K562 (cell line): ENCODE measurements at regions not wholly inside any gene's neighbourhood (a gene's known extent, or its start where the extent isn't known, plus 50 kb on each side); places are given as distances from the start of the nearest gene placed in this dataset.

Experiments used
- ATAC-seq: fragments of 200-7000 bp; cut with Tn5 transposase; 3 replicates; pipeline ENCODE4 v1.9.1; 2020; ENCODE audit warnings: moderate library complexity
- BruUV-seq: library from RNA; stranded (reverse); fragments of 400-500 nt; replicated peaks from 2 replicates; lab custom pipeline; 2021; lab: Mats Ljungman, UMichigan
- CTCF ChIA-PET: fragments of 300-600 bp; formaldehyde crosslinking; extraction: SDS; loops from one replicate; lab custom pipeline; 2021; ENCODE audit warnings: low intra/inter-chr PET ratio; lab: Yijun Ruan, JAX
- POLR2A ChIA-PET: fragments of 300-600, 350-650 bp; sonication (Branson Sonifier 250); formaldehyde crosslinking; extraction: SDS; loops from one replicate; lab custom pipeline; 2021; ENCODE audit warnings: antibody characterized with exemption, inconsistent platforms; lab: Yijun Ruan, JAX
- DNase-seq, 4 experiments: peaks; one replicate each; pipeline versions ENCODE4 v3.0.0 to v3.0.0-alpha.2; 2011 to 2018; ENCODE audit warnings: low spot score in 3 of 4, mixed read lengths in 3 of 4; ENCODE audit errors: extremely low read depth in 1 of 4
- FAIRE-seq: peaks from 2 replicates; lab custom pipeline; 2011; peaks lifted over from hg19 to GRCh38; lab: Jason Lieb, UNC
- H2AFZ ChIP-seq: 2 replicates; pipeline ENCODE4 v1.6.0; 2011; ENCODE audit warnings: low read depth, low read length, control low read depth, inconsistent platforms
- H3K27ac ChIP-seq: fragments of 200-600 bp; 3 replicates; pipeline ENCODE4 v1.8.0; 2011; ENCODE audit warnings: low read depth, mild to moderate bottlenecking, control low read depth, inconsistent platforms, low read length, moderate library complexity, mixed read lengths; ENCODE audit errors: extremely low read depth
- H3K27me3 ChIP-seq, 2 experiments: fragments of 300-600 bp in 1 of 2; 2 replicates in 1 of 2; 3 replicates in 1 of 2; pipeline versions ENCODE4 v1.6.0 to v1.8.0; 2011; ENCODE audit warnings: inconsistent platforms in 2 of 2, low read length in 2 of 2, mild to moderate bottlenecking in 1 of 2, mixed read lengths in 1 of 2, moderate library complexity in 1 of 2; ENCODE audit not compliant: control insufficient read depth in 2 of 2, insufficient read depth in 2 of 2
- H3K36me3 ChIP-seq: fragments of 300-600 bp; 3 replicates; pipeline ENCODE4 v1.8.0; 2011; ENCODE audit warnings: mild to moderate bottlenecking, low read length, inconsistent platforms; ENCODE audit not compliant: control insufficient read depth, insufficient read depth
- H3K4me1 ChIP-seq, 2 experiments: fragments of 200-600 bp in 1 of 2; replicated peaks in 1 of 2; 2 replicates in 1 of 2; 3 replicates in 1 of 2; pipeline versions ENCODE4 v1.5.1 to v1.8.0; 2011; ENCODE audit warnings: inconsistent platforms in 2 of 2, low read length in 2 of 2, mild to moderate bottlenecking in 1 of 2, mixed read lengths in 1 of 2, moderate library complexity in 1 of 2; ENCODE audit not compliant: control insufficient read depth in 2 of 2, insufficient read depth in 2 of 2
- H3K4me2 ChIP-seq: 2 replicates; pipeline ENCODE4 v1.6.1; 2011; ENCODE audit warnings: low read length, control low read depth, inconsistent platforms, mixed read lengths; ENCODE audit not compliant: insufficient read depth
- H3K4me3 ChIP-seq: fragments of 200-600 bp; sonication (generic), shearing (Covaris generic); 2 replicates; pipeline ENCODE4 v1.5.1; 2016; ENCODE audit warnings: control low read depth, inconsistent platforms
- H3K79me2 ChIP-seq: fragments of 200-600 bp; 3 replicates; pipeline ENCODE4 v1.8.0; 2011; ENCODE audit warnings: low read length, inconsistent platforms; ENCODE audit not compliant: control insufficient read depth, insufficient read depth
- H3K9ac ChIP-seq, 2 experiments: 2 replicates each; pipeline versions ENCODE4 v1.6.0 to v1.6.1; 2011; ENCODE audit warnings: low read depth in 2 of 2, low read length in 2 of 2, control low read depth in 1 of 2, inconsistent platforms in 1 of 2, mild to moderate bottlenecking in 1 of 2, mixed read lengths in 1 of 2; ENCODE audit not compliant: insufficient read depth in 1 of 2
- H3K9me1 ChIP-seq: one replicate; pipeline ENCODE4 v1.6.0; 2011; ENCODE audit warnings: inconsistent platforms, mild to moderate bottlenecking, low read length, moderate library complexity; ENCODE audit not compliant: control insufficient read depth, insufficient read depth
- H3K9me3 ChIP-seq: replicated peaks from 2 replicates; pipeline ENCODE4 v1.5.1; 2011; ENCODE audit warnings: low read depth, low read length, inconsistent platforms; ENCODE audit not compliant: control insufficient read depth, insufficient read depth
- H4K20me1 ChIP-seq: replicated peaks from 2 replicates; pipeline ENCODE4 v1.6.1; 2011; ENCODE audit warnings: low read length, inconsistent platforms, mixed read lengths; ENCODE audit not compliant: control insufficient read depth, insufficient read depth
- ATF6 ChIP-seq: sonication (generic); formaldehyde crosslinking; IDR thresholded peaks from 2 replicates; pipeline ENCODE4 v1.4.0; 2020; ENCODE audit warnings: mild to moderate bottlenecking, missing genetic modification reagents
- DNMT1 ChIP-seq: fragments of 450-650 bp; IDR thresholded peaks from 2 replicates; pipeline ENCODE4 v1.6.1; 2016; ENCODE audit warnings: antibody characterized with exemption, mild to moderate bottlenecking
- FOXJ3 ChIP-seq: sonication (generic); formaldehyde crosslinking; IDR thresholded peaks from 2 replicates; pipeline ENCODE4 v1.4.0; 2020; ENCODE audit warnings: mild to moderate bottlenecking, missing genetic modification reagents
- MAFG ChIP-seq: fragments of 450-650 bp; conservative IDR thresholded peaks from 2 replicates; pipeline ENCODE4 v1.6.1; 2016; ENCODE audit warnings: missing genetic modification characterization, missing compliant biosample characterization
- NFYB ChIP-seq: IDR thresholded peaks from 2 replicates; pipeline ENCODE4 v1.6.1; 2011; ENCODE audit warnings: mild to moderate bottlenecking, moderate library complexity; ENCODE audit not compliant: insufficient read length; ENCODE audit errors: extremely low read depth
- RAD51 ChIP-seq: fragments of 450-650 bp; IDR thresholded peaks from 2 replicates; pipeline ENCODE4 v1.7.1; 2016; ENCODE audit warnings: low read depth, mild to moderate bottlenecking, borderline replicate concordance
- ZNF143 ChIP-seq: sonication (generic); formaldehyde crosslinking; IDR thresholded peaks from 2 replicates; pipeline ENCODE4 v1.9.0; 2022; ENCODE audit warnings: mild to moderate bottlenecking, missing genetic modification reagents
- ZNF77 ChIP-seq: fragments of 250-450 bp; sonication (Bioruptor Pico); IDR thresholded peaks from 2 replicates; pipeline ENCODE4 v1.5.0; 2020
- ZNF780A ChIP-seq: fragments of 250-450 bp; sonication (Bioruptor Pico); IDR thresholded peaks from 2 replicates; pipeline ENCODE4 v1.5.0; 2021; ENCODE audit warnings: mild to moderate bottlenecking
- WGBS: fragments of 100-300 bp; shearing (Covaris generic); methylation state at CpG from one replicate; pipeline ENCODE4 v1.1.6; 2016; ENCODE audit warnings: low coverage, mixed read lengths; ENCODE audit not compliant: insufficient coverage; ENCODE audit errors: missing lambda C conversion rate; 5-methylcytosine and 5-hydroxymethylcytosine counted together
- in situ Hi-C: fragments of 300-500 bp; cut with MboI; formaldehyde crosslinking; loops from 4 replicates; pipeline ENCODE4 v1.15.0; 2018; ENCODE audit warnings: inconsistent platforms, mixed read lengths
- intact Hi-C: fragments of 100-400 bp; cut with micrococcal nuclease; formaldehyde crosslinking; loops from 2 replicates; pipeline ENCODE4 v1.14.2; 2022
- TF ChIP-seq, protein P1 (sequence below): sonication (generic); formaldehyde crosslinking; IDR thresholded peaks from 2 replicates; pipeline ENCODE4 v1.8.1; 2023; ENCODE audit warnings: mild to moderate bottlenecking, missing genetic modification reagents

DNA sequence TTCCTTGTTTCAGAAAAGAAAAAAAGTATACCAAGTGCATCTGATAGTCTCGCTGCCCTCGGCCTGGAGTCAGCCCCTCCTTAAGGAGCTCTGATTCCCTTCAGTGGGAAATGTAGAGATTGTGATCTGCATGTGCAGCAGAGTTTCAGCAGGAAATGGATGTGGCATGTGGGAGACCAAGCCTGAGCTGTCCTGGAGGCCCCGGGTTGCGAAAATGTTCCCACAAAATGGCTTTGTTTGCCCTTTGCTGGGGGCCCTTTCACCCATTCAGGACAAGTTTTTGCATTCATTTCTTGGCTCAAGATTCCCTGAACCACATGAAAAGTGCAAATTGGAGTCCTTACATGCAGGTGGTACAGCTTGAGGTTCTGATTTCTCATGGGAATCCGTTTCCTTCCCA, 230.9 kb downstream of the GADD45G start (continued):
- TF ChIP-seq ATF6 (no peak), ZNF780A (CRISPR knock-in tag) (no peak), RAD51 (no peak), MAFG (no peak), ZNF143 (CRISPR knock-in tag) (no peak)

DNA sequence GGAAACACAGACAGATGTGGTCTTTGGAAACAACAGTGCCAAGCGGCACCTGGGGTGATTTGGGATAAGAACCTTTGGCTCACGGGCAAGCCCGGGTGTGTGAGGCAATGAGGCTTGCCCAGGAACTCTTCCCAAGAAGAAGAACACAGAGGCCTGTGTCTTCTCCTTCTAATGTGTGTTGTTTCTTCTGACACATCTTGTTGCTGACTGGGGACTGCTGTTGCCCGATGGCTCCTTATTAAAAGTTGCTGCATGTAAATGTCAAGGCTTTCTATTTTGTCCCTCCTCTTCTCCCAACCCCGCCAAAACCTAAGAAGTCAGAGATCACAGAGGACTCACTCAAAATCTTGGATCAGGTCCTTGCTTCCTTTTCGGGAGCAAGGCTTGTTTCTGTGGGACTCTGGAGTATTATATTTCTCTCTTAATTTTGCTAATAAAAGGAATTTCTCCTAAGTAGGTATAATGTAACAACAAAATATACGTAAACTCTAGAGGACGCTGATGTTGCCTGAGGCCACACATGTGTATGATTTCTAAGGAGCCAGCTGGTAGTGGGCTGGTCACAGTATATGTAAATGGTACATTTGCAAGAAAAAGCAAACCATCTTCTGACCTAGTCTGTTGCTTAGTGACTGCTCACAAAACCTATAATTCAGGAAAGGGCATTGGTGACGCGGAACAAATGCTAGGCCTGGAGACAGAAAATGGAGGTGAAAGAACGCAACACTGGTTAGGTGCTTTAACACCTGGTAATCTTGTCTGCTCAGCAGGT, 232.5 kb downstream of the GADD45G start:
- H4K20me1 ChIP-seq = no peaks in the 10 kb centered on the region
- ChIA-PET CTCF (no interaction called here), POLR2A (interaction anchor here (0.5 kb wide), 1 partner anchor 224 kb away, joined by 4 read pairs; no protein-coding TSS in a partner anchor)
- H3K4me2 ChIP-seq = no peak overlapping the region
- no TSS peak for BruUV-seq
- no peak overlapping the region for H2AFZ ChIP-seq
- intact Hi-C loops = no loop called here
- H3K4me3 ChIP-seq = no peak overlapping the region
- TF ChIP-seq DNMT1 = no peak
- TF ChIP-seq, protein P1, sequence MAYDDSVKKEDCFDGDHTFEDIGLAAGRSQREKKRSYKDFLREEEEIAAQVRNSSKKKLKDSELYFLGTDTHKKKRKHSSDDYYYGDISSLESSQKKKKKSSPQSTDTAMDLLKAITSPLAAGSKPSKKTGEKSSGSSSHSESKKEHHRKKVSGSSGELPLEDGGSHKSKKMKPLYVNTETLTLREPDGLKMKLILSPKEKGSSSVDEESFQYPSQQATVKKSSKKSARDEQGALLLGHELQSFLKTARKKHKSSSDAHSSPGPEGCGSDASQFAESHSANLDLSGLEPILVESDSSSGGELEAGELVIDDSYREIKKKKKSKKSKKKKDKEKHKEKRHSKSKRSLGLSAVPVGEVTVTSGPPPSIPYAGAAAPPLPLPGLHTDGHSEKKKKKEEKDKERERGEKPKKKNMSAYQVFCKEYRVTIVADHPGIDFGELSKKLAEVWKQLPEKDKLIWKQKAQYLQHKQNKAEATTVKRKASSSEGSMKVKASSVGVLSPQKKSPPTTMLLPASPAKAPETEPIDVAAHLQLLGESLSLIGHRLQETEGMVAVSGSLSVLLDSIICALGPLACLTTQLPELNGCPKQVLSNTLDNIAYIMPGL (CRISPR knock-in tag) = no peak
- no peak for TF ChIP-seq ZNF77 (CRISPR knock-in tag)
- no peak for TF ChIP-seq NFYB
- TF ChIP-seq FOXJ3 (CRISPR knock-in tag) = no peak
- H3K9ac ChIP-seq = no peak overlapping the region
- H3K27me3 ChIP-seq = peaks cover 0 to 13% of the 10 kb centered on the region in 2 experiments; a peak in 2 of 5 replicates
- FAIRE-seq (no peak), ATAC-seq (no peak), DNase-seq (no peak)
- H3K27ac ChIP-seq = no peak overlapping the region
- in situ Hi-C loops = no loop called here
- WGBS = 1% methylated on average over 10 of the region's 11 CpGs
- H3K9me3 ChIP-seq = no peaks in the 10 kb centered on the region
- no peaks in the 10 kb centered on the region for H3K36me3 ChIP-seq
- H3K4me1 ChIP-seq = no peaks in the 10 kb centered on the region
- no peaks in the 10 kb centered on the region for H3K9me1 ChIP-seq
- no peaks in the 10 kb centered on the region for H3K79me2 ChIP-seq
